Esophagus mucosa (tissue), 1 donor: ENCODE measurements at regions not wholly inside any gene's neighbourhood (a gene's known extent, or its start where the extent isn't known, plus 50 kb on each side); places are given as distances from the start of the nearest gene placed in this dataset.

Experiments used
- ATAC-seq: fragments of 200-7000 bp; cut with Tn5 transposase; one replicate; pipeline ENCODE4 v1.9.1; 2020
- donor health status: DM: yes; HTN: yes; CAD: no.

DNA sequence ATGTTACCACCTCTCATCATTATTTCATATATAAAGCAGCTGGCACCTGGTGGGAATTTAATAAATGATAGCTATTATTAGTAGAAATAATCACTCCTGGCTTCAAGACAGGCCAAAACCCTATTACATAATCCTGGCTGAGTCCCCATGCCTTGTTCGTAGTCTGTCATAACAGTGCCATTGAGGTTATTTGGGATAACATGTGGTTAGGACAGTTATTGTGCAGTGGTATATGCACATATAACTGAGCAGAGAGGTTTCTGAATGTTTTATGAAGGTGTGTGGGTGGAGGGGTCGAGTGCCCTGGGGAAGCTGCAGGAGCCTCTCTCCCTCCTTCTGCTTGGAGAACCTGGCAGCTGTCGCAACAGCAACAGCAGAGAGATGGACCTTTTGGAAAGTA lies 162.4 kb upstream of the NABP1 start:
- no peak for ATAC-seq

DNA sequence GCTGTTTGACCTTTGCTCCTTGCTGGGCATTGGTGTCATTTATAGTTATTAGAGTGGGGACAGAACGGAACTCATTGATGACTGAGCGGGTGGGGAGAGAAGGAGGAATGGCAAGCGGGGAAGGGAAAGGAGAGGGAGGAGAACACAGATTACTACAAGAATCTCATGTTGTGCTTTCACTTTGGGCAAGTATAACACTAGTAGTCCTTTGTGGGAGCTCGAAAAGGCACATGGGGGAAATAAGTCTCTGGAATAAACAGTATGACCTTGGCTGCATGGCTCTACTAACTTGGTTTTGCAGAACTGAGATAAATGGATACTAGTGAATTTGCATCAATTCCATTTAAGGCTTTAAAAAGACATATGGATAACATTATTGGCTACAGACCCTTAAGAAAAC lies 161.7 kb upstream of the NABP1 start:
- no peak for ATAC-seq

DNA sequence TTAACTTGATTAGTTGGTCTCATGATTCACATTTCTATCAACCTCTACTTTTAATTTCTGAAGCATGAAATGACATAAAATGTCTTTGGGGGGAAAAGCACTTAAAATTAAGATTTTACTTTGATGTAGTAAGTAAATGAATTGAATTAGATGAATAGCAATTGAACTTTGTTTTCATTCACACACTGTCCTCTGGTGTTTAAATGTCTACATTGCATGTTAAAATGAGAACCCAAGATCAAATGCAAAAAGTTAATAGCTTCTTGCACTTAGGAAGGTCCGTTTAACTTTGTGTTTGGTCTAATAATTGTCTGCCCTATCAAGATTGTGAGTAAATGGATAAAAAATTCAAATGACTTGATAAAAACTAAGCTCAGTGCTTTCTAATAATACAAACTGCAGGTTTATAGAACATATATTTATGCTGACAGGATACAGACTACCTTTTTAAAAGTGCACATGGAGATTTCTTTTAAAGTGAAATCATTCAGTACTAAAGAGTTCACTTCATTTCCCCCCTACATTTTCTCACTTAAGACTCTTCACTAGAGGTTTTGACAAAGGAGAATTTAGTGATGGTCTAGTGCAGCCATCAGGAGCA lies 156.2 kb upstream of the NABP1 start:
- no peak for ATAC-seq

DNA sequence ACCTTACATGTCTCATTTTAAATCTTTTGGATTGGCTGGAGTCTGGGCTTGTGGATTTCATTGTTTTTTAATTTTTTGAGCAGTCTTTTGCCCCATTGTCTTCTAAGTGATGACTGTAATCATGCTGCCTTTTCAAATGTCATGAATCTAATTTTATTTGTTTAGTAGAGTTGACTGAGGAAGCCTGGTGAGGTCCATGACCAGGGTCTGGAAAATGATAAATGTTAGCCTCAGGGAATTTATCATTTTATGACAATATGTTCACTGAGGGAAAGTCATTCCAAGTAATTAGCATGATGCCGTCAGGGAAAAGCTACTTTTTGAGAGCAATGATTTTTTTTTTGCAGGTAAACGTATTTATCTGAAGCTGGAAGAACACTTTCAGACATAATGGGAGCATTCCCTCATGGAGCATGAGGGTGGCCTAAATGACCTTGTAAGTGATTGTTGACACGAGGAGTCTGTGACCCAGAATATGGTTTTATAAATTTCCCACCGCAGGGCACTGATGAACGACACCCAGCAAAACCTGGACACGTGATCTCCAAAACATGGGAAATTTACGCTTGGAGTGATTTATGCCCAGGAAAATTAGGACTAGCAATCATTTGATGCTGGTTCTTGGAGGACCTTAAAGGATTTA lies 155.3 kb upstream of the NABP1 start:
- ATAC-seq, result no peak

DNA sequence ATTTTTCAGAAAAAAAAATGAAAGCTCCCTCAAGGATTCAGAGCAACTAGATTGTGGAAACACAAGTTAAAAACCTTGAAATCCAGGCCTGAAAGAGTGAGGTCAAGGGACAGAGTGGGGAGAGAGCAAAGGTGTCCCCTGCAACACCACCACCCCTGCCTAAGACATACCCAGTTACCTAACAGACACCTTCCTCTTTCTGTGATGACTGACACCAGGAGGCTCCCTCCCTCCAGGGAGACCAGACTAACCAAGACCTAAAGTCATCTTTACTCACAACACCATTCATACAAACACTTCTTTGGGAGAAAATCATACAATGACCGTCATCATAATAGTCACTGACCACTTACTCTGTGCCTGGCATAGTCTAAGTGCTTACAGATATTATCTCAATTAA lies 151.8 kb upstream of the NABP1 start:
- no peak for ATAC-seq

DNA sequence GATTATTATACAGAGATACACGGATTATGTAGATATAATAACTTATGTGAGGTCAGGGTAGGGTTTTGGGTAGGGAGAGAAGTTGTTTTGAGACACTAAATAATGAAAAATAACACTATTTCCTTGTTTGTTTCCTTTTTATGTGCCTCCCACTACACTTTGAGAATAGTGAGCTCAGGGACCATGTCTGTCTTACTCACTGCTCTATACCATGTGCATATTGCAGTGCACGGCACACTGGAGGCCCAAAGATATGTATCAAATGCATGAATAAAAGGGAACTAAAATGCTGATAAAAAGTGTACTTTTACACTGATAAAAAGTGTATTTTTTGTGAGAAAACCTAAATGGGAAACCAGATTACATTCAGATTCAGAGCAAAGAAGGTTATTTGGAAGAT lies 151.4 kb upstream of the NABP1 start:
- no peak for ATAC-seq

DNA sequence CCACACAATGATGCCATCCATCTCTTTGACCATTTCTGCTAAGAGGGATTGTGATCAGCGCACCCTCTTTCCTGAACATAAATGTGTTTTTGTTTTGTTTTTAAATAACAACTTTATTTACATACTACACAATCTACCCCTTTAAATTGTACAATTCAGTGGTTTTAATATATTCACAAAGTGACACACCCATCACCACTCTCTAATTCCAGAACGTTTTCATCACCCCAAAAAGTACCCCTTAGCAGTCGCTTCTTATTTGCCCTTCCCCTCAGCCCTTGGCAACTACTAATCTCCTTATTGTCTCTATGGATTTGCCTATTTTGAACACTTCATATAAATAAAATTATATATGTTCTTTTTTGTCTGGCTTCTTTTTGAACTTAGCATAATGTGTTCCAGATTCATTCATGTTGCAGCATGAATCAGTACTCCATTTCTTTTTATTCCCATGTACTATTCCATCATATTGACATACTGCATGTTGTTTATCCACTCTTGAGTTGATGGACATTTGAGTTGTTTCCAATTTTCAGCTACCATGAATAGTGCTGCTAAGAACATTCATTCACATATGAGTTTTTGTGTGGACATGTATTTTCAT lies 150.9 kb upstream of the NABP1 start:
- ATAC-seq, result no peak

DNA sequence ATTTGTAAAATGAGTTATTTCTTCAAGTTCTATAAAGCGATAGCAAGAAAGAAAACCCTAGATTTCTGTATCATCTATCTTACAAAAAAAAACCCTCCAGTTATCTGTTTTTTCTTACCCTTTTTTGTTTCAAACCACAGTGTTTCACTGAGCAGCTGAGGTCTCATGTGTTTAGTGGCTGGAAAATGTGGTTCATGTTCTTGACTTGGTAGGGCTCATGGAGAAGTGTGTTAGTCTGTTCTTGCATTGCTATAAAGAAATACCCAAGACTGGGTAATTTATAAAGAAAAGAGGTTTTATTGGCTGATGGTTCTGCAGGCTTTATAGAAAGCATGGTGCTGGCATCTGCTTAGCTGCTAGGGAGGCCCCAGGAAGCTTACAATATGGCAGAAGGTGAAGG lies 147.3 kb upstream of the NABP1 start:
- no peak for ATAC-seq

DNA sequence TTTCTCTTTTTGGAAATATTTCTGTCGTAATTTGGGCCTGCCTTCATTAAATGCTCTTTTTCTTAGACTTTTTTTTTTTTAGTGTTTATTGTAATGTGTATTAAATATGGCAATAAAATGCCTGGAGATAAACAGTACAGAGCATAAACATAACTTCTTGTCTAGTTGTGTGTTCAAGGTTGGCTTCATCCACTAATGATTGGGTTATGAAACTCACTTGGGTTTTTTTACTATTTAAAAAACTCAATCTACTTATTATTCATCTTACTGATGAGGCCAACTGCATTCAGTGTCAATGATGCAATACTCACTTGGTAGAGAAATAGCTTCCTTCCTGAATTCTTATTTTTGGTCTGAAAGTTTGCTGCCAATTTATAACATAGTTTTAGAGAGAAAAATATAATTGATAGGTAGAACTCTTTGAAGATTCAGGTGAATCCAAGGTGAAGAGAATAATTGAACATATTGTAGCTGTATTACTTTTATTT lies 144.2 kb upstream of the NABP1 start:
- ATAC-seq, result no peak

DNA sequence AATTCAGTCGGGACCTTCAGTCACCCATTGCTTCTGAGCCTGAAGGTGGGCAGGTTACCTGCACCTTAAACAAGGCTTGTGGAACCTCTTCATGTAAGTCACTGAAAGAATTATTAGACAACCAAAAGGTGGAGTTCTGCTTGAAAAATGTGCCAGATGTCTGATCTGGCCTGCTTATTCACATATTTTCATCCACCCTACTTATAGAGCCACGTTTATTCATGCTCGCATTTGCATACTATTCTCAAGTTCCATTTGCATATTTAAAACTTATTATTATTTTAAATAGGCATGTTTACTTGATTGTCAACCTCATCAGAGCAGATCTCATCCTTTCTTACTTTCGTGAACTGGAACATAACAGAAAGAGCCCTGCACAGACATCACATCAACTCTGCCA lies 140.0 kb upstream of the NABP1 start:
- no peak for ATAC-seq

DNA sequence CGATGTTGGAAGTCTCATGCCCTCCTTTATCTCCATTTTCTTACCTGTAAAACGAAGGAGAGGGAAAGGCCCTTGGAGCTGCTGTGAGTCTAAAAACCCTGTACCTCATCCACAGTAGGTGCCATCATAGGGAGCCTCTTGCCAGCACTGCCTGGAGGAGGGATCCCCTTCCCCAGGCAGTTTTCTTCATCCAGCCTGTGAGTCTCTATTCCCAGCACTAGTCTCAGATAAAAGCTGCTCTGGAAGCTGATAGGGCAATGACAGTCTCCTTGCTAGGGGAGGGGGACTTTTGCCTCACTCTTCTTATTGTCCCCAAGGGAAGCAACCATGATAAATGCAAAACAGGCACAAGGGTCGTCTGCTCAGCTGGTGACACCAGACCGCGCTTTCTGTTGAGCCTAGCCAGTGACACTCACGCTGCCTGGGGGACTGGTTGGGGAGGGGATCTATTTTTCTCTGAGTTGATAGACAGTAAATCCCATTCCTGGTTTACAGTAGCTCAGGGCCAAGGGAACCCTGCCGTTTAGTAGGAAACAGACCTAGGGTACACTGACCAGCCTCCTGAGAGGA lies 139.5 kb upstream of the NABP1 start:
- no peak for ATAC-seq

DNA sequence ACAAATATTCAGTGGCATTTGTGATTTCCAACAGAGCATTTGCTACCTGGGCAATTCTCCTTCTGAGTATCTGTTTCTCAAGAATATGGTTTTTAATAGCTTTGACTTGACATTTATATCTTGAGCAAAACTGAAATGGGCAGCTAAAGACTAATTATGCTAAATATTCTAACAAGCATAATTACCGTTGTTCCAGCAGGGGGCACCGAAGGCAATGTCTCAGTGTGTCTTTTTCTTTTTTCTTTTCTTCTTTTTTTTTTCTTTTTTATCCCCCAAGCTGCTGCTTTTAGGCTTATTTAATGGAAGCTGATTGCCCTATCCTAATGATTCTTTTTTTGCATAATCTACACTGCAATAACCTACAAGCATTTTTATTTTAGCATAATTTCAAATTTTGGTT lies 138.9 kb upstream of the NABP1 start:
- ATAC-seq, result no peak

DNA sequence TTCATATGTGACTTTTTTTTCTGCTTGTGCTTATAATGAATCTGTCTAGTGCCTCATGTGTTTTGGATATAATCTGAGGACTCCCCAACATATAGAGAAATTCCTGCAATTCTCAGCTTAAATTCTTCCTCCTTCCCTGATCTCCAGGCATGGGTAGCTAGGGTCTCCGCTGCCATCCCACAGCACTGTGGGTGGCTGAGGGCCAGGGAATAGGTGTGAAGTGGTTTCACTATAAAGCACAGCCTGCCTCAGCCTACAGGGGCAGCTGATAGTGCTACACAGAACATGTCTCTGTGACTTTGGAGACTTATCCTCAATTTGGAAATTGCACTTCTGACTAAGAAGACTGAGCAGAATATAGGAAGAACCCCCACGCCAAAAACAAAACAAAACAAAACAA lies 137.3 kb upstream of the NABP1 start:
- ATAC-seq, result no peak

DNA sequence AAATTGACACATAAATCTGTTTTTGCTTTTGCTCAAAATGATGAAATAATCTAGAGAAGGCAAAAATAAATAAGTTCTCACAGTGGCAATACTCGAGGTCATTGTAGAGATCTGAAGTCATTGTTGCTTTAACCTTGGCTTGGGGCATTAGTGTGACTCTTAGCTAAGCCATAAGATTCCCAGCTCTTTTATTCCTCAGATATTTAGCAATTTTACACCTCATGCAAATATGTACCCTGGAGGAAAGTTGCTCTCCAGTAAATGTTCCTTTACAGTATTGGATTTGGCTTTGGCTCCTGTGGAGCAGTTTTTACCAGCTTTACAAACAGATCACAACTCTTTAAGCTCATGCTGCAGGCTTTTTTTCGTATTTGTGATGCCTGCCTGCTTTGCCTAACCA lies 134.2 kb upstream of the NABP1 start:
- no peak for ATAC-seq

DNA sequence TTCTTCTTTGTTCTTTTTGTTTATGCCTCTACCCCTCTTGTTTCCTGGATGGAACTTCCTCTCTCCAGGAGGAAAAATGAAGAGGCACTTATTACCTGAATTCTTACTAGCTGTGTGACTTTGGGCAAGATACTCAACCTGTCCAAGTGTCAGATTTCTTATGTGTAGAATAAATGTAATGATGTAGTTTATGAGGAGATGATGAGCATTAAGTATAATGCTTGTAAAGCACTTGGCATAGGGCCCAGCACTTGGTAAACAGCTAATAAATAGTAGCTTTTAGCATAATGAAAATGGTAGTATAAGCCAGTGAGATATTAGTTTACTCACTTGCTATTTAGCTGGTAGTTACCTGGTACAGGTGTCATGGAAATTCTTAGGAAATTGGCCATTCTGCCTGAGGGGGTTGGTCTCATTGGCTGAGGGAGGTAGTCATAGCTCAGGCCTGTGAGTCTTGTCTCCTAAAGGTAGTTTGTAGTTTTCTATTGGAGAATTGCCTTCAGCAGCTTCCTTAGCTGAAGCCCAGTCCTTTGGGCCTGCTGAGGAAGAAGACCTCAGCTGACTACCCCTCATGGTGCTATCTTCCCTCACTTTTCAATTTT lies 133.4 kb upstream of the NABP1 start:
- ATAC-seq, result no peak

DNA sequence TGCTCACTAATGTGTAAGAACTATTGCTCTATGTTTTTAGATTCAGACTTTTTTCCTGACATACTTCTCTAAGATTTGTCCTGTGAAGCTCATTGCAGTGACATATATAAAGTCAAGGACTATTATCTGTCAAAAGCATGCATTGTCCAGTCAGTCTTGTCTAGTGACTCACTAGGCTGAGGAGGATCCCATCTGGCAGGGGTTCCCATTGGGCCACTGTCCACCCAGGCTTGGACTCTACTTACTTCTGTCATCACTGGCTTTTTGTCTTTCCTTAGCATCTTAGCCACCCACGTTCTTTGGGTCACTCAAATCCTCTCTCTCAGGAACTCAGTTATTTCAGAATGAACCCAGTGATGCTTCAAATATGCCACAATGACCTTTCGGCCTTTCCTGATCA lies 132.6 kb upstream of the NABP1 start:
- no peak for ATAC-seq

DNA sequence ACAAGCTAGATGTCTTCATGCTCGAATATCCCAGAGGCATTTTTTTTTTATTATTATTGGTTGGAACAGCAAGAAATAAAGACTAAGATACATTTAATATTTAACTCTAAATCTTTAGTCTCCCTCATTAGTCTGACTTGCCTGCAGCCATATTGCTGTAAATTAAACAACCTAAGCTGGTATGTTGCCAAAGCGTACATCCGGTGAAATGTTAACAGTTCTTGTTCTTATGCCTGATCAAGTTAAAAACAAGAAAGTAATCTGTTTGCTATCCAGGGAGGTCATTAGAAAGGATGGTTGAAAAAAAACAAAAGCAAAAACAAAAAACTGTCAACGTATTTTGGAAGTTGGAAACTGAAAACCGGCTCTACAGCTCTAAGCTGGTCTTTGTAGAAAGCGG lies 125.9 kb upstream of the NABP1 start:
- ATAC-seq, result no peak

DNA sequence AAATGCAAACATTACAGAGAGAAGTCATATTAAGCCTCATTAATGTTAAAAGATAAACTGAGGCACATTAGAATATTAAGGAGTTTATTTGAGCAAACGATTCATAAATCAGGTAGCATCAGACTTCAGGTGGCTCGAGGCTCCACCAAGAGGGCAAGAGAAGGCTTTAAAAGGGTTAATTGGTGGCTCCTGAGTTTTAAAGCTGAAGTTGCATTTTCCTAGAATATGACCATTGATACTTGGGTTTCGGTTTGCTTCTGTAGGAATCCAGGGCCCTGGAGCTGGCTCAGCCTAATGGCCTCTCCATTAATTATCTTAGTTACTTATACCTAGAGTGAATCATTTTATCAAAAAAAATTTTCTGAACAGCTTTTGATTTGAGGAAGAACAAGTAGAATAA lies 123.7 kb upstream of the NABP1 start:
- ATAC-seq, result no peak

DNA sequence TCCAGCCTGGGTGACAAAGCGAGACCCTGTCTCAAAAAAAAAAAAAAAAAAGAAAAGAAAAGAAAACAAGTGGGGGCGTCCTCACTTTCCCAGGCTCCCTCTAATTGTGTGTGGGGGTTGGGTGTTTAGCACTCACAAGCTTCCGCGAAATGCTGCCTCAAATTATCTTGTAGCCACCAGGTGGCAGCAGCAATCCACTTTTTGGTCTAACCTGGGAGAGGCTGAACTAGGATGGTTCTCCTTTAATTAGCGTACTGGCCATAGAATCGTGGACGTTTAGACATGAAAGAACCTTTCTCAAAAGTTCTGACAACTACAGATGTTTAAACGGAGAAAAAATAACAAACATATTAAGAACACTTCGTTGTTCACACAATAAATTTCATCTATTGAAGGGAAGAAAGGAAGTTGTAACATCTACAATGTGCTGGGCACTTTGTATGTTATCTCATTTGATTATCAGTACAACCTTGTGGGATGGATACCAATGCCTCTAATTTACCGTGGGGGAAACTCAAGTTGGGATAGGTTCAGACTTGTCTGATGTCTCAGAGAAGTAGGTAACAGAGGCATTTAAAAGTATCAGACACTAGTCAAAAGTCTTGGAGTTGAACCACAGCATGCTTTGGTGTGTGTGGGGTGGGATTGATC lies 122.7 kb upstream of the NABP1 start:
- ATAC-seq, result peak; percentile 83

DNA sequence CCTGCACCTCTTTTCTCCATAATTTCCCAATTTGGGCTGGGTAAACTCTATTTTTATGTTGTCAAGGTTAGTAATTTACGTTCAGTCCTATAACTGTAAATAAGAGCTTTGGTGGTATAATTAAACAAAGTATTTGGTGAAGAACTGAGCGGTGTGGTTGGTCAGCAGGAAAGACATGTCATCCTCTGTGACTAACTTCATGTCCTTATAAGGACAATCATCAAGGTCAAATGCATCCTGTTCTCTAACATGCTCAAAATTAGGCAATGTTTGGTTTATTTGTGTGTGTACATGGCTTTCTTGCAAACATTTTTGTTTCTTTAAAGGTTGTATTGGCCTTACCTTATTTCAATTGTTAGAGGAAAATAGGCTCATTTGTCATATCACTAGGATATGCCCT lies 121.5 kb upstream of the NABP1 start:
- ATAC-seq, result no peak

DNA sequence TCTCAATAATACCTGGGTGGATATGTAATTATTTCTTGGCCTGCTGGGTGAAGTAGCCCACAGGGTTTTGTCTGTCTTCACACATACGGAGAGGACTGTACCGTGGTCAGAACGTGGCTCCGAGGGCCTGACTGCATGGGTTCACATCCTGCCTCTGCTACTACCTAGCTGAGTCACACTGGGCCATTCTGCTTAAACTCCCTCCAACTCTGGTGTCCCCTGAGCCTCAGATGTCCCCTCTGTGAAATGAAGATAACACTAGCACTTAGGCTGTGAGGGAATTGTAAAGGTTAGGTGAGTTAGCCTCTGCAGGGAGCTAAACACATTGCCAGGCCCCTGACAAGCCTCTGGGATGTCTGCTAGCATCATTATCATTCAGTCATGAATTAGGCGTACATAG lies 120.1 kb upstream of the NABP1 start:
- no peak for ATAC-seq

DNA sequence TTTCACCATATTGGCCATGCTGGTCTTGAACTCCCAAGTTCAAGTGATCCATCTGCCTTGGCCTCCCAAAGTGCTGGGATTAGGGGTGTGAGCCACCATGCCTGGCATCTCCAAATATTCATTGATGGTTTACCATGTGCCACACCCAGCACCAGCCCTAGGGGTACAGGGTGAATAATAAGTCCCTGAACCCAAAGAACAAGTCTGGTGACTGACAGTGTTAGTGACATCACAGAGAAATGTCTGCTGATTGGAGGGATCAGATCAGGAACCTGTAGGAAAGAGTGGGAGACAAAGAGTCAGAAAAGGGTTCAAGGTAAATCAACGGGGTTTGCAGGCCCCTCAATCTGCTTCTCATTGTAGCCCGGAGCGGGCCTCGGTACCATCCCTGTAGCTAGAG lies 118.4 kb upstream of the NABP1 start:
- peak; percentile 53 for ATAC-seq

DNA sequence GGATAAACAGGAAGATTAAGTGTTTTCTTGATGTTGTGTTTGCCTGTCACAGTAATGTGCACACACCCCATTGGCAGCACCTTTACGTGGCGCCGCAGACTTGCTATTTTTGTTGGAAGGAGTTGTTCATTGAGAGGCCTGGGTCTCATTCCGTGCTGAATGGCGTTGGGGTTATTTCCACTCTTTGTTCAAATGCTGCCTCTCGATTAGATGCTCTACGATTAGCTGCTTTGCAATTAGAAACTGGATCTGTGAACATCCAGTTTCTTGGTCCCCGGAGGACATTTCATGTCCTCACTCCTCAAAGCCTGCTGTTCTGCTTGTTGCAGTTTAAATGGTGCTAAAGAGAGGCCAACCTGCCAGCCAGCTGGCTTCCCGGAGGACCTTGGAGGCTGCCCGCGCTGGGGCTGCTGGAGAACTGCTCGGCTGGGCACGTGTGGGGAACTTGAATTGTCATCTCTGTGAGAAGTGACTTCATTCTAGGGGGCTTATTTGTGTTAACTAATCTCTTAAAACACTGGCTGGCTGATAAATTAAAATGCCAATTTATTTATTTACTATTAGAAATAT lies 117.4 kb upstream of the NABP1 start:
- ATAC-seq, result no peak
